ENCODE measurements at regions not wholly inside any gene's neighbourhood (a gene's known extent, or its start where the extent isn't known, plus 50 kb on each side); places are given as distances from the start of the nearest gene placed in this dataset.

DNA sequence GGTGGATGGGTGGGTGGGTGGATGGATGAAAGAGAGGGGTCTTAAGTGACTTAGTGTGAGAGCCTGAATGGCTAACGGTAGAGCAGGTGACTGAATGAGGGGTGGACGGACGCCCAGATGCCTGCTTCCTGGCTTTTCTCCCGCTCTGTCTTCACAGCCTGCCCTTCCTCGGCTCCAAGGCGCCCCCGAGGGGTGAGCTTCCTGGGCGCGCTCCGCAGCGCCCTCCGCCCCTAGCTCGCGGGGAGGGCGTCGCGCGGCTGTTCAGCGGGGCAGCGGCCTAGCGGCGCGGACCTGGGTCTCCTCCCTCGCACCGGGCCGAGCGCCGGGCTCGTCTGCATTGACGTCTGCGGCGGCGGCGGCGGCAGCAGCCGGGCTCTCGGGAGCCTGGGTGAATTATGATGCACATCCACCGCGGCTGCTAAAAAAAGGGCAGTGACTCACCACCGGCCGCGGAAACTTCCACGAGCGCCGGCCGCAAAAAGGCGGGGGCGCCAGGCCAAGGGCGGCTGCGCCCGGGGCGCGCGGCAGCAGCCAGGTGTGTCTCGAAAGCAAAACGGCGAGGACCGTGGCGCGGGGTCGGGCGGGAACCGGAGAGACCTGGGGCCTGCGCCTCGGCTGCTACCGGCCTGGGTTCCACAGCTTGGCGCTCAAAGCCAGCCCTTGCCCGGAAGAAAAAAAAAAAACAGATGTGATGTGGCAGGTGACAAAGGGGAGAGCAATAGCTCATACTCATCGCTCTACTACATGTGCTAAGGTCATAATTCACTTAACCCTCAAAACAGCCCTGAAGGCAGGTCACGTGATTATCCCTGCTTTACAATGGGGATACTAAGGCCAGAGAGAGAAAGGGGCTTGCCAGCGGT is 143.0 kb upstream of the ADRA1B start:
- peak in 3 of 4 donors; percentile 22 to 44 (median 25) for DNase-seq (ENCODE audit: low read depth in 4 of 4, low spot score in 3 of 4)

DNA sequence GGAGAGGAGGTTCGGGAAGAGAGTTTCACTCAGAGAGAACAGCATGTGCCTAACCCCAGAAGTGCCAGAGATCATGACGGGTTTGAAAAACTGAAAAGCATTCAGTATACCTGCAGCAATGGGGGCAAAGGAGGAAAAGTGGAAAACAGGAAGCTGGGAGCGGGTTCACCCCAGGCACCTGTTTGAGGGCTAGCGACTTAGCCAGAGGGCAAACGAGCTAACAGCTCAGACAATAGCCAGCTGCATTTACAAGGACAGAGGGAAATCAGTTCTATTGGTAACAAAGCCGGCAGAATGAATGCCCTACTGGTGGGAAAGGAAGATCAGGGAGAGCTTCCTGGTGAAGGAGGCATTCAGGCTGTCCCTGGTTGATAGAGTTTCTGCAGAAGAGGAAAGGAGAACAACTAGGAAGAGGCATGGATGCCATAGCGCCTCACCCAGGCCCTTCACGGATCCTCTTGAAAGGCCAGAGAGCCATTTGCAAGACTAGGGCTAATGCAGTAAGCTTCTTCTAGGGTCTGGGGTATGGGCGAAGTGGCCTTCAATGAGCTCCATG is 141.7 kb upstream of the ADRA1B start:
- DNase-seq (ENCODE audit: low read depth in 4 of 4, low spot score in 3 of 4) = no peak

DNA sequence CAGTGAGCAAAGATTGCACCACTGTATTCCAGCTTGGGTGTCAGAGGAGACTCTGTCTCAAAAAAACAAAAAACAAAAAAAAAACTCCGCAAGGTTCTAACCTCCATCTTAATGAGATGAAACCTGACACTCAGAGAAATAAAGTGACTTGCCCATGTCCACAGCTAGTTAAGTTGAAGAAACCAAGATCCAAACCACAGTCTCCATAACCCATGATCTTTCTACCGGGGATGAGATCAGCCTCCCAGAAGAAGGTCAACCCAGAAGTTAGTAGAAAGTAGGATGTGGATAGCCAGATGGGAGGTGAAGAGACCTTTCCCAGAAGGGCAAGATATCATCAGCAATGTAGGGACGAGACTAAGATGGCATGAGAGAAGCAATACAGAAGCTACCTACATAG is 140.4 kb upstream of the ADRA1B start:
- DNase-seq (ENCODE audit: low read depth in 4 of 4, low spot score in 3 of 4) = no peak

DNA sequence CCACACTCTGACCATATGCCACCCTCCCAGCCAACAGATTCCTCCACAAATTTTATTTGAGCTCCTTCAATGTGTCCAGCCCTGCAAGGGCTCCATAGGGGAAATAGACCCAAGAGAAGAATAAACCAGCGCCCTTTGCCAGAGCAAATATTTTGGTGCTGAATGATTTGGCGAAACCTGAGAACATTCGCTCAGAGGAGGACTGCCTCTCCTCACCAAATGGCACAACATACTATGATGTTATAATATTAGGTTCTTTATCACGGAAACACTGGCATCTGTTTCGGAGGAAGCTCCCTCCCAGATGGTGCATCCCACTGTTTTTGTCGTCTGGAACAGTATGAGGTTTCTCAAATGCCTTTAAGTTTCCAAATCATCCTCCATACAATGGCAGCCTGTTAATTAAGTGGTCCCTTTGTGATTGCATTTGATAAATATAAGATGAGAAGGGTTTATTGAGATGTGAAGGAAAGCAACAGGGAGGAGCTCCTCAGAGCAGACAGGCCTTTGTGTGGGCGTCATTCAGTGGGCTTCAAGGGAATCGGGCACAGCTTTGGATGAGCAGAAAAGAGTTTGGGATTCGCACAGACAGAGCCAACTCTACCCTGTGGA is 139.1 kb upstream of the ADRA1B start:
- no peak for DNase-seq (ENCODE audit: low read depth in 4 of 4, low spot score in 3 of 4)

DNA sequence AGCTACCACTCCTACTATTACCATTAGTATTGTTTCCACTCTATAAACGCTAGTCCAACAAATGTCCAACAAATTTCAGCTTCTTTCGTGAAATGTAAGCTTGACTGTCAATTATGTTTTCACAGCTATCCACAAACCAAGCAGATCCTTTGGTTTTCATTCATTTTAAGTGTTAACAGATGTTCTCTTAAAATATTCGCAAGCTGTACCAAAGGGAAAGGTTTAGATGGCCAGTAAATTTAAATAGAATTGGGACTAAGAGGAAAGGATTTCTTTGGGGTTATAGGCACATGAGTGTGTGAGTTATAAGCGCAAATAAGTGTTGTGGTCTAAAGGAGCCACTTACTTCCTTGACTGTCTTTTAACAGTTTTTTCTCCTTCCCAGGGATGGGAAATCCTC is 136.8 kb upstream of the ADRA1B start:
- DNase-seq (ENCODE audit: low read depth in 4 of 4, low spot score in 3 of 4) = no peak

DNA sequence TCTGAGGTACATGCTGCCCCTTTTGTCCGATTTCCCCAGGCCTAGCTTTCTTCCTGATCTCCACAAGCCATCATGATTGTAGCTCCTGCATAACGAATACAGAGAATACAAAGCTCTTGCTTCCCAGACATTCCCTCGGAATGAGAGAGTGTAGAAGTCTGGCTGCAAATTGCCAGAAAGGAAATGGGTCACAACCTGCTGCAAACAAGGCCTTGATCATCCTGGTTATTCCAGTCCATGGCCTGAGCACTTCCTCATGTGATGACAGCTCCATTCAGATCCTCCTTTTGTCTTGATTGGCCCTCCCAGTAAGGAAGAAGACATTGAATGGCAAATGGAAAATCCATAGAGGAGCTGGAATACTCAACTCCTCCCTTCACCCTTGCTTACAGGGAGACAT is 136.0 kb upstream of the ADRA1B start:
- DNase-seq (ENCODE audit: low read depth in 4 of 4, low spot score in 3 of 4) = no peak

DNA sequence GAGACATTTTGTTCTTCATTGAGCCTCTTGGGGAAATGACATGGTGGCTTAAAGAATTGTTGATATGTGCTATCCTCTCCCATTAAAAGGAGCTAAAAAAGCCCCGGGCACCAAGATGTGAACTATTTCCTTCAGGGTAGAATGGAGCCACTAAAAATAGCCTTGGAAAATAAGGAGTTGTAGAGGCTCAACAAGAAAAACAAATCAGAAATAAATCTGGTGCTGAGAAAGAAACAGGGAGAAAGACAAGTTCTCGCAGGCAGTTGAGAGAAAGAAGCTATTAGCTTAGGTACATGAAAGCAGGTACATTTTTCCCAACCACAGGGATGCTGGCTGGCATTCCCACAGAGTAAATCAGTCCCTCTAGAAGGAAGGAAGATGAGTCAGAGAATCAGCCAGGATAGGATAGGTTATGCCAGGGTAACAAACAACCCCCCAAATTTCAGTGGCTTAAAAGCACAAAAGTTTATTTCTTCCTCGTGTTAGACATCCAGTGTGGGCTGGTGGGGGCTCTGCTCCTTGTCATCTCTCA is 134.6 kb upstream of the ADRA1B start:
- no peak for DNase-seq (ENCODE audit: low read depth in 4 of 4, low spot score in 3 of 4)

DNA sequence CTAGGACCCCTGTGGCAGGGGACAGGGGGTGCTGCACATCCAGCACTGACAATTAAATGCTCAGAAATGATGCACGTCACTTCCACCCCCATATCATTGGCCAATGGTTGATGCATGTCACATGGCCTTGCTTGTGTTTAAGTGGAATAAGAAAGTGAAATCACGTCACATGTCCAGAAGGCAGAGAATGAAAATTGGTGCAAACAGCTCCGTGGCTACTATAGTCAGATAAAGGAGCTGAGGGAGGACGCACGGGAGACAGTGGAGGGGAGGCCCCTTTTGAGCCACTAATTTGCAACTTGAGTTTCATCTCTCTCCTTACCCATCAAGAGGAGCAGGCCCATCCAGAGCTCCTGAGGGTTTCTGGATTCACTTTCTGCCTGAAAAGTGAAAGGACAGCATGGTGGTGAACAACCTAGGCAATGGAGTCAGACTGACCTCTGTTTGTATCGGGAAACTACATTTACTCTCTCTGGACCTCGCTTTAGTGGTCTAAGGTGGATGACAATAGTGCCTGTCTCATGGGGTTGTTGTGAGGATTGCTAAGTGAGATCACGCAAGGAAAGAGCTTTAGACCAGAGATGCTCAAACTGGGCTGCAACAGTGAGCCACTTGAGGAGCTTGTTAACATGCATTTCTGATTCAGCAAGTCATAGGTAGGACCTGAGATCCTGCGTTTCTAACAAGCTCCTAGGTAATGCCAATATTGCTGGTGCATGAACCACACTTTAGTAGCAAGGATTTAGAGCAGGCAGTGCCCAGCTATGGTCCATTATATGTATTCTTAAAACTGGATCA is 133.9 kb upstream of the ADRA1B start:
- no peak for DNase-seq (ENCODE audit: low read depth in 4 of 4, low spot score in 3 of 4)

DNA sequence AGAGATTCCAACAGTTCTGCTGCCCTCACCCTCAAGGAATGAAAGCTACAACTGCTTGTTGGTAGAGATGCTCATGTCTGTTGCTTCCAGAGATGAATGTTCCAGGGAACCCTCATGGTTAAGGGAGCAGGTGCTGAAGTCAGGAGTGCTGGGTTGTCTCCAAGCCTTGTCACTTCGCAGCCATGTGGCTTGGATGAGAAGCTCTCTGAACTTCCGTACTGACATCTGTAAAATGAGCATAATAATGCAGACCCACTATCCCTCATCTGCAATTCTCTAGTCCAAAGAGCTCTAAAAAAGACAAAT is 133.3 kb upstream of the ADRA1B start:
- no peak for DNase-seq (ENCODE audit: low read depth in 4 of 4, low spot score in 3 of 4)

DNA sequence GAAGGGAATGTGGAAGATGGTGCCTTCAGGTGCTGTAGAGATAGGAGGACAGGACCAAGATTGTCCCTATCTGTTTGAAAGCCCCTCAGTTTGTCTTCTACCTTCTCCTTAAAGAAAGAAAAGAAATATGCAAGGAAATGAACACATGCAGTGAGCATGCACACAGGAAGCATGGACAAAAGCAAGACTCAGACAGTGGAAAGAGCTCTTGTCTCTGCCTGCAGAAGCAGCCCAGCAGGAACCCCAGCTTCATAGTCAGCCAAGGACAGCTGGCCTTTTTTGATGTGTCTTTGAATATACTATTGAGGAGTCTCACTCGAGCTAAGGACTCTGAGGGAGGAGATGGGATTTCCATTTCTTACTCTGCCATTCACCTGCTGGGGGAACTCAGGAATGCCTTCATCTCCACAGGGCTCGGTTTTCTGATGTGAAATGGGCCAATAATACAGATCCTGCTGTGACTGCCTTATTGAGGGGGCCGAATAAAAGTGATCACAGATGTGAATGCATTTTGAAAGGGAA is 132.5 kb upstream of the ADRA1B start:
- DNase-seq (ENCODE audit: low read depth in 4 of 4, low spot score in 3 of 4) = no peak

DNA sequence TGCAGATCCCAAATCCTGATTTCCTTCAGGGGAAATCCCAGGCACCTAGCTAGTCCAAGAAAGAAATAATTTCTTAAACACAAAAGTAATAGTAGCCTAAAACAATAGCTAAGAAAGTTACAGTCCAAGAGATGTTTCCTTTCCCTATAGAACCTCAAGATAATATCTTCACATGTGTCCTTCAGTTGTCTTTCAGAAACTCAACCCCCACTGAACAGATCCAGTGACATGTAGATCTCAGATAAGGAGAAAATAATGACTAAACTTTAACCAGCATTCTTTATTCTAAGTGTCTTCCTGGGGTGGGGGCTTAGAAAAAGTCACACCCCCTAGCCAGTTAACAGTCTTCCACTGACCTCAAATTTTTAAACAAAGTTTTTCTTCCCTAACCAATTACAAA is 131.3 kb upstream of the ADRA1B start:
- no peak for DNase-seq (ENCODE audit: low read depth in 4 of 4, low spot score in 3 of 4)

DNA sequence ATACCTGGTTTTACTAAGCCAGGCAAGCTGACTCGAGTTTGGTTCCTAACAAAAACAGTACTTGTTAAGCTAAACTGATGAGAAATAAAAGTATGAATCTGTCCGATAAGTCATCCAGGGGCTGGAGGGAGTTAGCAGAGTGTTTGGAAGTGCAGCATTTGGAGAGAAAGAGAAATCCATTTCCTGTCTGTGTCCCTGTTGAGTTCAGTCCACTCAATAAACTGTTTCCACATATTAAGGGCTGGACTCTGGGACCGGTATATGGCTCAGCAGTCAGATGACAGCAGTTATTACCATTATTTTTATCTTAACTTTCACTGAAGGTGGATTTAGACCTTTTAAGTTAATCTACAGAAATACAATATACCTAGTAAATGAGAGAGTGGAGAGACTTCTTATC is 130.6 kb upstream of the ADRA1B start:
- no peak for DNase-seq (ENCODE audit: low read depth in 4 of 4, low spot score in 3 of 4)

DNA sequence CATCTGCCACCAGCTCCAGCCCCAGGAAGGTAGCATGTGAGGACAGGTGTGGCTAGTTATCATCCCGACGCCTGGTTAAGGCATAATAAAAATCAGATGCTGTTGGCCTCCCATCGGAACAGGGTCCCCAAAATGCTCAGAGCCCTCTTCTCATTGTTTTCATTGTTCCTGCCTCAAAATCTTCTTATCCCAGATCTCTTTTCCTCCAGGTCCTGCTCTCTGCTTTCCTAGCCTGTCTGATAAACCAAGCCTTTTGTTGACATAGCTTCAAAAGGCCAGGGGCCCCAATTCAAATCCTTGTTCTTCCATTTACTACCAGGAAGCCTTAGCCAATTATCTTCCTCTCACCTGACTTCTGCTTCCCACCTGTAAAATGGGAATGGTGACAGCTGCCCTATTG is 130.1 kb upstream of the ADRA1B start:
- DNase-seq (ENCODE audit: low read depth in 4 of 4, low spot score in 3 of 4) = no peak

DNA sequence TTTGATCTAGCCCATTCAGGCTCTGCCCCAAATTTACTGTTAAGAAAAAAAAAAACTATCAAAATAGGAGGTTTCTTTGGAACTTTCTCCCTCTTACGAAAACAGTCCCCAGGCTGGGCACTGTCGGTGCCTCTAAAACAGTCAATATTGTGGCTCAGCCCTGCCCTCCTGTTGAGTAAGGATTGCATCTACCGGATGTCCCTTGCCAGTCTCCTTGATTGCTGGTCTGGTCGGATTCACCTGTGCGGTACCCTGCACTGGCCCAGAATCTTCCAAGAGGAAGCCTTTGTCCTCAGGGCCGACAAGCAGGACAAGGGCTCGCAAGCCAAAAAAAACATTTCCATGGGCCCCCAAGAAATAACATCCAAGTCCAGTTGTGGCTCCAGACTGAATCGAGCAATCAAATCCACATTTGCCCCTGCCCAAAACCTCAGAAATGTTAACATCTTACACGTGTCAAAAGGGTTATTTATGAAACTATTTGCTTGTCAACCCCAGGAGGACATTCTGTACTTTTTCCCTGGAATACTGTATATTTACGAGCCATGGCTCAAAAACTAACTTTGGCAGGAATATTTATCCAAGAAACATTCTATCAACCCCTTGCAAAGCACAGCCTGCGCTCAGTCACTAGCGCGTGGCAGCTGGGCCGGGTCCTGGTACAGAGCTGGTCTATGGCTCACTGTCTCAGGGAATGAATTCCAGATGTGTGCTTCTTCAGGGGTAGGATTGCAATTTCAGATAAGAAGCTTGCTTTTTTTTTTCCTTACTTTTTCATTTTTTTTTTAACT is 129.2 kb upstream of the ADRA1B start:
- DNase-seq (ENCODE audit: low read depth in 4 of 4, low spot score in 3 of 4) = no peak

DNA sequence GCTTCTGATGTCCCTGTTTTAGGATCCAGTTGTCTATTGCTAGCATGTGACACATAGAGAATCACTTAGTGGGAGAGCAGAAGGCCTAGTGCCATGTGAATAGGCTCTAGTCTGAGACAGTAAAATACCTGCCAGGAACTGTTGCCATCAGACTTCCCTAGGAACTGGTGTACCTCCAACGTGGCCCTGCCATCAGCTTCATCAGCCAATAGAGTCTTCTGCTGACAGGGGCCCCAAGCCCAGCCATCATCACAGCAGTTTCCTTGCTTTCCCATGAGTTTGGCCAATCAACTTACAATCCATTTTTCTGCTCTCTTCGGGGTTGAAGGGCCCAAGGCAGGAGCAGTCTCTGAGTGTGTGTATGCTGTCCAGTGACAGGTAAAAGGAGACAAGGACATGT is 128.4 kb upstream of the ADRA1B start:
- no peak for DNase-seq (ENCODE audit: low read depth in 4 of 4, low spot score in 3 of 4)

DNA sequence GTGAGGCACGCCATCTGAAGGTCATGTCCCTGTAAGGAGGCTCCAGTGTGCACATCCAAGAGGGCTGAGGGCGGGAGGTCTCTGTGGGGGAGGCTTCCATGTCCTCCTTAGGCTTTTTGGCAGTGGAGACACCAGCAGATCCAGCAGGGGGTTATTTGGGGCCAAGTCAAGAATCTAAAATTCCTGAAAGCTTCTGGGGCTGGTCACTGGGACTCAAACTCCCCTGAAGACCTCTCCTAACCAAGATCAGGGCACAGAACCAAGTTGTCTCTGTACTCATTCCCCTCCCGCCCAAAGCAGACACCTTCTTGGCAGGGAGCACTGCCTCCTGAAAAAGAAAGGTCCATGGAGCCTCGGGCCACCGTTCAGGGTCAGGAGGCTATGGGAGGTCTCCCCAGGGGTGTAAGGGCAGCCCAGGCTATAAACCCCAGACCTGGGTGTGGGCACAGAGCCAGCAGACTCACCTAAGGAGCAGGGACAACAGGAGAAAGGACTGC is 127.4 kb upstream of the ADRA1B start:
- DNase-seq (ENCODE audit: low read depth in 4 of 4, low spot score in 3 of 4) = no peak

DNA sequence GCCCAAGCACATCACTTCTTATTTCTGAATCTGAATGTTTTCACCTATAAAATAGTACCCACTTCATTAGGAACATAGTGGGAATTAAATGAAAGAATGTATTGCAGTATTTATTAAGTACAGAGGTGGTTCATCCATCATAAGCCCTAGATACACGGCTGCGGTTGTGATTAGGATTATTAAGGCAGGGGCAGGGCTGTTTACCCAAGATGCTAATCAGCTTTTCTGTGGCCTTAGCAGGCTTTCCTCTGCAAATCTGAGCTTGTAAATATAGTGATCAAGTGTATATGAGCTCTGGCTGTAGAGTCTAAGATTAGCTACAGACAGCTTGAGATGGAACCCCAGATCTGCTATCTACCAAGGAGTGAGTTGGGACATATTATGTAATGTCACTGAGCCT is 124.1 kb upstream of the ADRA1B start:
- no peak for DNase-seq (ENCODE audit: low read depth in 4 of 4, low spot score in 3 of 4)

DNA sequence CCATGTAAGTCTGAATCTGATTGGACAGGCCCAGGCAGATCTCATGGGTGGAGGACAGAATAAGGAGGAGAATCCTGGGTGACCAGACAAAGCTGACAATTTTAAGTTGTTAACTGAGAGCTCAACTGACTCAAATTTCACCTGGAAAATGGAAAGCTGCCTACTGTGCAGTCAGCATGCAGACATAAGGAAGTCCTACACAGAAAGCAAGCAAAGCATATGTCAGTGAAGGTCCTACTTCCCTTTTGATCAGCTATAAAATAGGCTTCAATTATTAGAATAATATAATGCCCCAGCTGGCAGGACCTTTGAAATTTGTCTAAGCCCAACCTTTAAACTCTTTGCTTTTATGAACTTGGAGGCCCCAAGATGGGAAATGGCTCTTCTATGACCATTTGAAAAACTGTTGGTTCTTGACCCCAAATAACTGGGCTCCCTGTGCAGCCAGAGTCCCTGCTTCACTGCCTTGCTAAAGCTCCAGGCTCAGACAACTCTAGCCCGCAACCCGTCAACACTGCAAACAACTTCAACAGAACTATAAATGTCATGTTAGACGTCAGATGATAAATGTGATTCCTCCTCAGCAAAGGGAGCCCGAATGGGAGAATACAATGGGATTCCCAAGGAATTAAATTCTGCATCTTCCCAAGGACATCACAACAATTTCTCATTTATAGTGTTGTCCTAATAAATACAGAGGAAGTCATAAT is 118.9 kb upstream of the ADRA1B start:
- DNase-seq (ENCODE audit: low read depth in 4 of 4, low spot score in 3 of 4) = peak in 2 of 4 donors; percentile 18 to 21

DNA sequence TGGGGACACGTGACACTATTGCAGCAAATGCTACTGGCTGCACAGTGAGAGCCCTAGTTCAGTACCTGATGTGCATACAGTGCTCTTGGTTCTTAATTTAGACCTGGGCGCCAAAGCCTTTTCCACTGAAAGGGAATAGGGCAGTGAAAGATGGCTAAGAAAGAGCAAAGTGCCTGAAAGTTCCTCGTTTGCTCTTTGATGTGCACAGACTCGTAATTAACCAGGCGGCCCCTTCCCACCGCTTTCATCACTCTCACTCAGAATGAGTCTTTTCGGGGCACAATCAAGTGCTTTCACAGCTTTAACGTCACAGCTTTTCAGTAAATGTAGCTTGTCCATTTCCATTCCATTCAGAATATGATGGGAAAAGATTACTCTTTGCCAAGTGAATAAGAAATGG is 116.6 kb upstream of the ADRA1B start:
- no peak for DNase-seq (ENCODE audit: low read depth in 4 of 4, low spot score in 3 of 4)
